Epithelial cell of prostate (primary cell): ENCODE measurements at regions not wholly inside any gene's neighbourhood (a gene's known extent, or its start where the extent isn't known, plus 50 kb on each side); places are given as distances from the start of the nearest gene placed in this dataset.

Experiments used
- DNase-seq: peaks from one replicate; pipeline ENCODE4 v3.0.0-alpha.2; 2011; ENCODE audit warnings: low read depth, low spot score
- H3K27ac ChIP-seq: fragments of 450-650 bp; 2 replicates; pipeline ENCODE4 v1.5.1; 2017; ENCODE audit warnings: mild to moderate bottlenecking

DNA sequence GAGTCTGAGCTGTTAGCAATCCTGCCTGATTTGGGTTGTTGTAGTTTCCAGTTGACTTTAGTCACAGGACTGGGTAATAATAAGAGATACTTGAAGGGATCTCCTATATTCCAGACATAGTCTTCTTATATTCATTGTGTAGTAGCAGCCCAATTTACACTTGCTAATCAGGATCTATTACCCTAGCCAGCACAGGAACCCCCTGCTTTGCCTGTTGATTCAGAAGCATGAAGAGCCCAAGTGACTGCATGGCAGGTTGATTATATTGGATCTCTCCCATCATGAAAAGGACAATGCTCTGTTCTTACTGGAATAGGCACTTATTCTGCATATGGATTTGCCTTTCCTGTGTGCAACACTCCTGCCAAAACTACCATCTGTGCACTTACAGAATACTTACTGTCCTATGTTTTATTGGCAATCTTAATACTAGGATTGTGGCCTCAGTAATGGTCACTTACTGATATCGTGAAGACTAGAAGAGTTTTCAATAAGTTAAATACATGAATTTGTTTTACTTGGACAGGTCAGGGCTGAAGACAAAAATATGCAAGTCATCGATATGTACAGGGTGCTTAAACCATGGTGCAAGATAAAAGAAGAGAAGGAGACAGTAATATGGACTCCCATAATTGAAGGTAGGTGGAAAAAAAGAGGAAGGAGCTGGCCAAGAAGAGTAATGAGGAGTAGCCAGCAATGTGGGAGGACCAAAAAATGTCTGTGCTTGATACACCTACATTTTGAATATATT, 304.1 kb downstream of the MCTP2 start:
- H3K27ac ChIP-seq, result no peak overlapping the region
- DNase-seq, result no peak

- no peak overlapping the region for H3K27ac ChIP-seq
- no peak for DNase-seq
Measured at GRCh38 chr15:94536549-94536948, 305.2 kb downstream of the MCTP2 start.

DNA sequence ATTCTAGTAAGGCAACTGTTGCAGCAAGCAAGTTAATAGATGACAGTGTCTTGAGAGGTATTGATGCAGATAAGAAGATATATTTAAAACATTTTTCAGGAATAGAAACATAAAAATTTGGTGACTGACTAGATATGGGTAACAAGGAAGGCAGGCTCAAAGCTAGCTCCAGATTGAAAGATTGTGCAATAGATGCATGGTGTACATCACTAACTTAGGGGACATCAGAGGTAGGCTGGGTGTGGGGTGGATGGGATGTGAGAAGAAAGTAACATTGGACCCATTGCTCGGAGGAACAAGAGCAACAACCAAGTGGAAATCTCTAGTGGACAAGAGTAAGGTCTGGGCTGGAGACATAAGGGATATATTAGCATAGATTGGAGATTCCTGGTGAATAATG, 306.9 kb downstream of the MCTP2 start:
- DNase-seq, result no peak
- no peak overlapping the region for H3K27ac ChIP-seq

GRCh38 chr15:94542391-94542790, 311.0 kb downstream of the MCTP2 start:
- peak; percentile 6 for DNase-seq
- H3K27ac ChIP-seq, result no peak overlapping the region

DNA sequence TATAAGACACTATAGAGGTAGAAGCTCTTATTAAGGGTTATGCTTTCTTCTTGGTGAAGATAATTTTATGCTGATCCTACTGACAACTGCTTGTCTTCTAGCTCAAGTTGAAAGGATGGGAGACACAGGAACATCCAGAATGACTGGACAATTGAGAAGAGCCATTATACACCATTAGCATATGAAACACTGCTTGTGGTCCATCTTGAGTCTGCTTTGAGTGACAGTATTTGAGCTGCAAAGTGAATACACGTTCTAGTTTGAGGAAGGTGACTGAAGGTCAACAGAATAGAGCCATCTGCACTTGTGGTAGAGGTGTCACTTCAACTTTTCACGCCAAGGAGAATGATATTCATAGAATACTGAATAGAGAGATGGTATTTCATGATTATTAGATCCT, 315.4 kb downstream of the MCTP2 start:
- H3K27ac ChIP-seq, result no peak overlapping the region
- DNase-seq, result no peak

GRCh38 chr15:94547711-94548110, 316.4 kb downstream of the MCTP2 start:
- H3K27ac ChIP-seq, result no peak overlapping the region
- DNase-seq, result no peak

DNA sequence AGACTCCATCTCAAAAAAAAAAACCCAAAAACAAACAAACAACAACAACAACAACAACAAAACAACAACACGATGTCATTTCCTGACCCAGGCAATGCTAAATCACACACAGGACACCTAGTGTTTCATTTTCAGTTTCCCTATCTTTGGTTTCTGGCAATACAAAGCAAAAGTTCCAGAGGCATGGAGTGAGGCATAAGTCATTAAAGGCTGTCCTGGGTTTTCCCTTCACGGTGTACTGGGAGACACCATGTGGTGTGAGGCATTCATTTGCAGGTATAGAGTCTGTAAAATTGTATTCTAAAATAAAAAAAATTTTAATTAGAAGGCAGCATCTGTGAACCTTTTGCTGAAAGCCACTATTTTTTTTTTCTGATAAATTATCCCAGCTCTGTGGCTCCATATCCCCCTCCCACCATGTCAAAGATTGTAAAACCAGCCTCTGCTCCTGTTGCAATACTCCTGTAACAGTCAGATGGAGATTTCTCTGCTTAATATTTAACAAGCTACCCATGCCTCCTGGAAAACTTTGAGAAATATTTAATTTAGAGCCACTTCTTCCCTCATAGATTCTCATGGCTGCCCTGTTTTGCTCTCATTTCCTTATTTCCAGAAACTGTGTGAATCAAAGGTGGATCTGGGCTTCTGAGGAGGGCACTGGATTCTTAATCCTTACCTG, 324.6 kb downstream of the MCTP2 start:
- no peak for DNase-seq
- H3K27ac ChIP-seq, result no peak overlapping the region

- H3K27ac ChIP-seq, result no peak overlapping the region
- DNase-seq, result no peak
Measured at GRCh38 chr15:94561036-94561689, 329.8 kb downstream of the MCTP2 start.

DNA sequence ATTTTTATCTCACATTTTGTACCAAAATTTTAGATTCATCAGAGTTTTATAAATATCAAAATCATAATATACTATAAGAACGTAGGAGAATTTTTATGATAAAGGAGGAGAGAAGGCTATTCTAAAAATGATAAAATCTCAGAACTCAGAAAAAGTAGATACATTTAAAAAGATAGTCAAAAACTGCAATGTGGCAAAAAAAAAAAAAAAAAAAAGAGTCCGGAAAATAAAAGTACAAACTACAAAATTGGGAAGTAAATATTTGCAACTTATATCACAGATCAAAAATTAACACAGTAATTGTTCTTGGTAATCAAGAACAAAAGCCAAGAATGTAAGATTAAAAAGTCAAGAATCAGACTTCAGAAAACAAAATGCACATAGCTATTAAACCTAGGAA, 332.1 kb downstream of the MCTP2 start:
- DNase-seq, result no peak
- H3K27ac ChIP-seq, result no peak overlapping the region

GRCh38 chr15:94576889-94577533, 345.6 kb downstream of the MCTP2 start:
- DNase-seq, result no peak
- H3K27ac ChIP-seq, result no peak overlapping the region

- H3K27ac ChIP-seq, result no peak overlapping the region
- DNase-seq, result no peak
Measured at GRCh38 chr15:94579286-94579685, 347.9 kb downstream of the MCTP2 start.

DNA sequence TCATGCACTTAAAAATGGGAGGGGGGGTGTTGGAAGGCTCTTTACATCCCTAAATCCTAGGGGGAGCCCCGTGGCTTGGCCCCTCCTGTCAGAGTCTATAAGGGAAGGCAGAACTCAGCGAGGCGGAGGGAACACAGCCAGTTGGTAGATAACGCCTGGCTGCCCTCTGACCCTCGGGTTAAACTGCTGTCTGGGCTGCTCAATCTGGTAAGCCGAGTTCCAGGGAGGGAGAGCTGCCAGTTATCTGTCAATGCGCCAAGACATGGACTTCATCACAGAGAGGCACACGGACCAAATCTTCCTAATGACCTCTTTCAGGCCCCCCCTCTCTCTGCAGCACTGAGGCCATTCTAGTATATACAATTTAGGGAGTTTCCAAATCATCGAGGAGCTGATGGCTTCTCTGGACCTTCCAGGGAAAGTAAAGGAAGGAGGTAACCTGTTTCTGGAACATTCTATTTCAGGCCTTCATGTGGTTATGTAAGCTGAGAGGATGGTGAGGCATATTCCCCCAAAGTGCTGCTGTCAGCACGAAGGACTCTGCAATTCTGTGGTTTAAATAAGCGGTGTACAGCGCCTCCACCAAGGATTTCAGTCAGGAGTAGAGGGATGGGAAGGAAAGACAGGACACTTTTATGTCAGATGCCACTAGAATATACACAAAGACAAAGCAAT, 349.0 kb downstream of the MCTP2 start:
- H3K27ac ChIP-seq, result no peak overlapping the region
- no peak for DNase-seq

DNA sequence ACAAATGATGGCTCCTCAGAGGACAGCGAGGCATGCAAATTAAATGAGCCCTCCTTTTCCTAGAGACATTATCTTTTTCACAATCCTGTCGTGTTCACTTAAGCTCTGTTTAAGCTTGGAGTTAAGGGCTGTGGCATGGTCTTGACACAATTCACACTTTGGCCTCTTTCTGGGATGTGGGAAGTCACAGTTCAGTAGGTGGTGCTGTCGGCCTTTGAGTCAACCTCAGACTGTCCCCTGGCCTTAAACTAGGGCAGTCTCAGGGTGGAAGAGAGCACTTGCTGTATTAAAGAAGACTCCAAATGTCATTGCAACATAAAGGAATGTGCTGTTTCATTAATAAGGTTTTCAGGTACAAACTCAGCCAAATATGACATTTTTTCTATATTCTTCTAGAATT, 351.0 kb downstream of the MCTP2 start:
- no peak overlapping the region for H3K27ac ChIP-seq
- DNase-seq, result no peak

- peak; percentile 8 for DNase-seq
- no peak overlapping the region for H3K27ac ChIP-seq
Measured at GRCh38 chr15:94584833-94585244, 353.5 kb downstream of the MCTP2 start.

GRCh38 chr15:94586099-94586498, 354.7 kb downstream of the MCTP2 start:
- DNase-seq, result no peak
- H3K27ac ChIP-seq, result no peak overlapping the region

DNA sequence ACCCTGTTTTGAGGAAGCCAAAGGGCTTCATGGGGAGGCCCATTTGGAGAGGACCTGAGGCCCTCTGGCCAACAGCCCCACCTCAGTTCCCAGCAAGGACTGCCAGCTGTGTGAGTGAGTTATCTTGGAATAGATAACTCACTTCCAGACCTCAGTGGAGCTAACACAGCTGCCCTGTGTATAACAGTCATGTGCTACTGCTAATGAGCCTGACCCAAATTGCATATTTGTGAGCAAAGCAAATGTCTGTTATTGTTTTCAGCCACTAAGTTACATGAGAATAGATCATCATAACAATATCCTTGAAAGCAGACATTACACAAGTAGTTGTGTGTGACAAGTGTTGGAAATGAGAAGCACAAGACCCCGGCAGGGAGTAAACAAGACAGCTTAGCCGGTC, 355.8 kb downstream of the MCTP2 start:
- no peak for DNase-seq
- no peak overlapping the region for H3K27ac ChIP-seq

- DNase-seq, result no peak
- H3K27ac ChIP-seq, result no peak overlapping the region
Measured at GRCh38 chr15:94588993-94589392, 357.6 kb downstream of the MCTP2 start.

- no peak for DNase-seq
- no peak overlapping the region for H3K27ac ChIP-seq
Measured at GRCh38 chr15:94592495-94592894, 361.1 kb downstream of the MCTP2 start.

DNA sequence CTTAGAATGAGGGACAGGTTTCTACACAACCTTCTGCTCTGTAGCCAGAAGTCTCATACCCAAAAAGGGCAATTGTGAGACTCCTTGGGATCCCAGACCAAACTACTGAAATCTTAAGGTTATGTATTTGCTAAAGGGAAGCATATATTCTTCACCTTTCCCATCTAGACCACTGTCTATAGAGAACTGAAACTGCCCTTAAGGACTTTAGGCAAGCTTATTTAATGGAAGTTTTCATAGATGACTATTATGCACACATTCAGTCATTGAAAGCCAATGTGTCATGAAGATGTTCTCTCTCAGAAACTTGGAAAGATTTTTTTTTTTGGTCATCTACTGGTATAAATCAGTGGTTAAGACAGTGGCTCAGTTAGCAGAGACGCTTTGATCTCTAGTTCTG, 365.3 kb downstream of the MCTP2 start:
- DNase-seq, result no peak
- H3K27ac ChIP-seq, result no peak overlapping the region

DNA sequence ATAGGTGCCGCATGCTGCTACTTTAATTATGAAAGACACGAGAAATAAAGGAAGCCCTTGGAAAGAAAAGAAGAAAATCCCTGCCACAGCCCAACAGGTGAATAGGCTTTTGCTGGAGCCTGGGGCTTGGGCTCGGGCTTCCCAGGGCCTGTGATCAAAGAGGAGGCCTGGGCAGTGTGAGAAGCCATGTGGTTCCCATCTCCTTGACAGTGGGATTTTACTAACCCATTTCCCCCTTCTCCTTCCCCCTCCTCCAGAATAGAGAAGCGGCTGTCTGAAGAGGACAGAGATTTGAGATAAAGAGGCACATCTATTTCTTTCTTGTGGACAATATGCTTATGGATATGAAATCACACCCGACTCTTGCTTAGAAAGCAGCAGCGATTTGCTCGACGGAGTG, 369.1 kb downstream of the MCTP2 start:
- DNase-seq, result no peak
- H3K27ac ChIP-seq, result no peak overlapping the region
